Neural progenitor cell (in vitro differentiated cells): ENCODE measurements at regions not wholly inside any gene's neighbourhood (a gene's known extent, or its start where the extent isn't known, plus 50 kb on each side); places are given as distances from the start of the nearest gene placed in this dataset.

Experiments used
- DNase-seq: peaks from one replicate; pipeline ENCODE4 v3.0.0-alpha.2; 2016; ENCODE audit warnings: low spot score
- H2AFZ ChIP-seq: fragments of 200-600 bp; sonication (generic); replicated peaks from 2 replicates; pipeline ENCODE4 v1.6.1; 2016; ENCODE audit warnings: antibody characterized with exemption
- H3F3A ChIP-seq: fragments of 200-600 bp; sonication (generic); 2 replicates; pipeline ENCODE4 v1.6.1; 2016; ENCODE audit warnings: antibody characterized with exemption, low read depth
- H3K27ac ChIP-seq: fragments of 200-600 bp; sonication (generic); 2 replicates; pipeline ENCODE4 v1.5.1; 2016; ENCODE audit warnings: mild to moderate bottlenecking
- H3K27me3 ChIP-seq: fragments of 200-600 bp; sonication (generic); 2 replicates; pipeline ENCODE4 v1.6.1; 2016; ENCODE audit warnings: mild to moderate bottlenecking, moderate library complexity
- H3K36me3 ChIP-seq: fragments of 200-600 bp; sonication (generic); 2 replicates; pipeline ENCODE4 v1.5.1; 2016
- H3K4me1 ChIP-seq: fragments of 200-600 bp; sonication (generic); 2 replicates; pipeline ENCODE4 v1.6.1; 2016; ENCODE audit warnings: mixed run types
- H3K4me2 ChIP-seq: fragments of 200-600 bp; sonication (generic); 2 replicates; pipeline ENCODE4 v1.6.1; 2016
- H3K4me3 ChIP-seq: fragments of 200-600 bp; sonication (generic); 2 replicates; pipeline ENCODE4 v1.5.1; 2016
- H3K79me2 ChIP-seq: fragments of 200-600 bp; sonication (generic); 2 replicates; pipeline ENCODE4 v1.6.1; 2016; ENCODE audit warnings: low read depth
- H3K9ac ChIP-seq: fragments of 200-600 bp; sonication (generic); 2 replicates; pipeline ENCODE4 v1.6.1; 2016
- H3K9me3 ChIP-seq: fragments of 200-600 bp; sonication (generic); 2 replicates; pipeline ENCODE4 v1.5.1; 2016; ENCODE audit warnings: low read depth
- H4K20me1 ChIP-seq: fragments of 200-600 bp; sonication (generic); 2 replicates; pipeline ENCODE4 v1.6.1; 2016; ENCODE audit warnings: low read depth
- H3K27ac Mint-ChIP-seq: 3 replicates; pipeline ENCODE4 v1.8.0; 2021; ENCODE audit warnings: mixed read lengths
- H3K27me3 Mint-ChIP-seq: 2 replicates; pipeline ENCODE4 v1.8.0; 2022; ENCODE audit warnings: low read depth, mild to moderate bottlenecking, inconsistent platforms, moderate library complexity, mixed read lengths; ENCODE audit not compliant: insufficient read depth
- H3K36me3 Mint-ChIP-seq: 3 replicates; pipeline ENCODE4 v1.8.0; 2021; ENCODE audit warnings: mixed read lengths
- H3K4me1 Mint-ChIP-seq: 3 replicates; pipeline ENCODE4 v1.8.0; 2021; ENCODE audit warnings: mixed read lengths
- H3K4me3 Mint-ChIP-seq: 3 replicates; pipeline ENCODE4 v1.8.0; 2021; ENCODE audit warnings: mild to moderate bottlenecking, moderate library complexity, mixed read lengths
- H3K9me3 Mint-ChIP-seq: 3 replicates; pipeline ENCODE4 v1.8.0; 2020; ENCODE audit warnings: mixed read lengths
- EZH2 ChIP-seq: fragments of 200-600 bp; sonication (generic); IDR thresholded peaks from 2 replicates; pipeline ENCODE4 v1.6.1; 2017; ENCODE audit warnings: antibody characterized with exemption, mild to moderate bottlenecking, moderate library complexity
- EZH2phosphoT487 ChIP-seq: fragments of 200-600 bp; sonication (generic); IDR thresholded peaks from 2 replicates; pipeline ENCODE4 v1.6.1; 2017; ENCODE audit warnings: antibody characterized with exemption
- TF ChIP-seq, protein P1 (sequence below): fragments of 200-600 bp; sonication (generic); IDR thresholded peaks from 2 replicates; pipeline ENCODE4 v1.5.1; 2017; ENCODE audit warnings: antibody characterized with exemption, mild to moderate bottlenecking

DNA sequence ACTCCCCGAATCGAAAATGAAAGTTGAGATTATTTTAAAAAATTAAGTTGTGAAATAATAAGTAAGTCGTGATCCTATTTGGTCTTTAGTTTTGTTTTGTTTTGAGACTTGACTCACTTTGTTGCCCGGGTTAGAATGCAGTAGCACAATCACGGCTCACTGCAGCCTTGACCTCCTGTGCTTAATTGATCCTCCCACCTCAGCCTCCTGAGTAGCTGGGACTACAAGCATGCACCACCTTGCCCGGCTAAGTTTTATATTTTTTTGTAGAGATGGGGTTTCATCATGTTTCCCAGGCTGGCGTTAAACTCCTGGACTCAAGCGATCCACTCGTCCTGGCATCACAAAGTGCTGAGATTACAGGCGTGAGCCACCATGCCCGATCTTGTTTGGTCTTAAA lies 326.2 kb downstream of the MYCN start:
- Mint-ChIP-seq H3K27me3 (peaks cover 12% of the 10 kb centered on the region), H3K4me1 (peaks cover 30% of the 10 kb centered on the region), H3K4me3 (no peak overlapping the region), H3K9me3 (peaks cover 5% of the 10 kb centered on the region), H3K27ac (no peak overlapping the region), H3K36me3 (no peaks in the 10 kb centered on the region)
- no peak overlapping the region for H3K27ac ChIP-seq
- H3K27me3 ChIP-seq = no peaks in the 10 kb centered on the region
- H4K20me1 ChIP-seq = no peaks in the 10 kb centered on the region
- H2AFZ ChIP-seq = no peak overlapping the region
- H3F3A ChIP-seq = peaks cover 14% of the 10 kb centered on the region
- no peaks in the 10 kb centered on the region for H3K36me3 ChIP-seq
- H3K4me1 ChIP-seq = peaks cover 16% of the 10 kb centered on the region
- no peak overlapping the region for H3K9ac ChIP-seq
- TF ChIP-seq, protein P1, sequence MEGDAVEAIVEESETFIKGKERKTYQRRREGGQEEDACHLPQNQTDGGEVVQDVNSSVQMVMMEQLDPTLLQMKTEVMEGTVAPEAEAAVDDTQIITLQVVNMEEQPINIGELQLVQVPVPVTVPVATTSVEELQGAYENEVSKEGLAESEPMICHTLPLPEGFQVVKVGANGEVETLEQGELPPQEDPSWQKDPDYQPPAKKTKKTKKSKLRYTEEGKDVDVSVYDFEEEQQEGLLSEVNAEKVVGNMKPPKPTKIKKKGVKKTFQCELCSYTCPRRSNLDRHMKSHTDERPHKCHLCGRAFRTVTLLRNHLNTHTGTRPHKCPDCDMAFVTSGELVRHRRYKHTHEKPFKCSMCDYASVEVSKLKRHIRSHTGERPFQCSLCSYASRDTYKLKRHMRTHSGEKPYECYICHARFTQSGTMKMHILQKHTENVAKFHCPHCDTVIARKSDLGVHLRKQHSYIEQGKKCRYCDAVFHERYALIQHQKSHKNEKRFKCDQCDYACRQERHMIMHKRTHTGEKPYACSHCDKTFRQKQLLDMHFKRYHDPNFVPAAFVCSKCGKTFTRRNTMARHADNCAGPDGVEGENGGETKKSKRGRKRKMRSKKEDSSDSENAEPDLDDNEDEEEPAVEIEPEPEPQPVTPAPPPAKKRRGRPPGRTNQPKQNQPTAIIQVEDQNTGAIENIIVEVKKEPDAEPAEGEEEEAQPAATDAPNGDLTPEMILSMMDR = no peak
- TF ChIP-seq EZH2phosphoT487 = no peak
- no peak overlapping the region for H3K4me2 ChIP-seq
- no peak for DNase-seq
- H3K9me3 ChIP-seq = no peaks in the 10 kb centered on the region
- H3K79me2 ChIP-seq = no peaks in the 10 kb centered on the region
- H3K4me3 ChIP-seq = no peak overlapping the region

DNA sequence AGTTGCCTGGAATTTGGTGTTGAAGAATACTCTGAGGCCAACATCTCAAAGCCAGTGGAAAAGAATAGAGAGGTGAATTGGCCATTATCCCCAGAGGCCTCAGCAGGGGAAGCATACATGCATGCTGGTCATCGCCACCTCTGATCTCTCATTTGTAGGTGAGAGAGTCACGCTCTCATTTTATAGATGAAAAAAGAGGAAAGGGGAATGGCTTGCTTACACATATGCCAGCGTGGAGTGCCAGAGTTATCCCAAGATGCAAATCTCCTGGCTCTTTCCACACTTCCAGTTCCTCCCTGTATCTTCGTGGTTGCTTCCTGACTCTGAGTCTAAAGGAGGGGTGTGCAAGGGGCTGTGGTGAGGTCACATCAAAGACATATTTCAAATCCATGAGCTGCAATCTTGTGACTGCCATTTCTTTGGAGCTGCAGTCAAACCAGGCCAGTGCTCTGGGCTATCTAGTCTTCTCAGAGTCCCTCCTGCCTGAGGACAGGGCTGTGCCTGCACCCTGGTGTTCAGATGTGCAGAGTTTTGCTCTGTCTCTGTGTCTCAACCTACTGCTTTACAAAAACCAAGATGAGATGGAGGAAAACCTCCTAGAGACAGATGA lies 324.7 kb downstream of the MYCN start:
- Histone ChIP-seq H3K4me1 (peaks cover 16% of the 10 kb centered on the region), H3F3A (peaks cover 14% of the 10 kb centered on the region), H3K4me2 (no peak overlapping the region), H3K4me3 (no peak overlapping the region), H3K27ac (no peak overlapping the region), H3K36me3 (no peaks in the 10 kb centered on the region), H3K79me2 (no peaks in the 10 kb centered on the region), H2AFZ (no peak overlapping the region), H3K27me3 (no peaks in the 10 kb centered on the region), H3K9me3 (no peaks in the 10 kb centered on the region), H4K20me1 (no peaks in the 10 kb centered on the region), H3K9ac (no peak overlapping the region)
- TF ChIP-seq, protein P1 = no peak
- no peaks in the 10 kb centered on the region for H3K36me3 Mint-ChIP-seq
- peaks cover 43% of the 10 kb centered on the region for H3K4me1 Mint-ChIP-seq
- peaks cover 5% of the 10 kb centered on the region for H3K9me3 Mint-ChIP-seq
- H3K27ac Mint-ChIP-seq = no peak overlapping the region
- no peak for DNase-seq
- no peak overlapping the region for H3K4me3 Mint-ChIP-seq
- H3K27me3 Mint-ChIP-seq = peaks cover 12% of the 10 kb centered on the region

DNA sequence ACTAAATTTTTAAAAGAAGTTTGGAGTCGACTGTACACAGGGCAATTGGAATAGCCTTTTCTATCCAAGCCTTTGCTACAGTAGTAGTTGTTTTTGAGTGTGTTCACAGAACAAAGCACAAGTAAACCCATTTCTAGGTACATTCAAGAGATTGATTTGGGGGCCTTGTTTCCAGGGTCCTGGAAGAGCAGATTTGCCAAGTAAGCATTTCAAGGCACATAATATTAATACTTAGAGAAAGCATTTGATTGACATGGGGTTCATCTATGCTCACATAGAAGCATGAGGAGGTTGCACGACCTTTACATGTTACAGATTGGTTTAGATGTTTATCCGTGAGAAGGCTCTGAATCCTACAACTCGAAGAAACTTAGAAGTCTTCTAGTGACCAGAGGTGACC lies 324.1 kb downstream of the MYCN start:
- Histone ChIP-seq H3K27ac (no peak overlapping the region), H3K36me3 (no peaks in the 10 kb centered on the region), H3K4me3 (no peak overlapping the region), H3K9me3 (no peaks in the 10 kb centered on the region), H3K9ac (no peak overlapping the region), H3K79me2 (no peaks in the 10 kb centered on the region), H3K27me3 (no peaks in the 10 kb centered on the region), H4K20me1 (no peaks in the 10 kb centered on the region), H3F3A (peaks cover 14% of the 10 kb centered on the region), H3K4me2 (no peak overlapping the region), H2AFZ (no peak overlapping the region), H3K4me1 (peaks cover 16% of the 10 kb centered on the region)
- DNase-seq = no peak
- Mint-ChIP-seq H3K9me3 (peaks cover 4% of the 10 kb centered on the region), H3K27me3 (peaks cover 12% of the 10 kb centered on the region), H3K36me3 (no peaks in the 10 kb centered on the region), H3K4me3 (no peak overlapping the region), H3K4me1 (peaks cover 47% of the 10 kb centered on the region), H3K27ac (no peak overlapping the region)
- TF ChIP-seq, protein P1 = no peak
- no peak for TF ChIP-seq EZH2
- TF ChIP-seq EZH2phosphoT487 = no peak
